GM18867 (cell line): ENCODE measurements at regions not wholly inside any gene's neighbourhood (a gene's known extent, or its start where the extent isn't known, plus 50 kb on each side); places are given as distances from the start of the nearest gene placed in this dataset.

Experiments
- ATAC-seq: cut with Tn5 transposase; IDR thresholded peaks from one replicate; pipeline ENCODE4 v1.9.1; 2021; ENCODE audit warnings: mild to moderate bottlenecking, moderate library complexity; ENCODE audit not compliant: unreplicated experiment

- no peak for ATAC-seq
Observed at GRCh38 chr3:30162579-30162978, 443.8 kb upstream of the TGFBR2 start.

GRCh38 chr3:30166535-30166934 lies 439.9 kb upstream of the TGFBR2 start:
- no peak for ATAC-seq

GRCh38 chr3:30167541-30168011 lies 438.8 kb upstream of the TGFBR2 start:
- ATAC-seq, result no peak

- ATAC-seq, result no peak
Observed at GRCh38 chr3:30169487-30169886, 436.9 kb upstream of the TGFBR2 start.

GRCh38 chr3:30170681-30171438 lies 435.5 kb upstream of the TGFBR2 start:
- ATAC-seq, result no peak

- ATAC-seq, result no peak
Observed at GRCh38 chr3:30174357-30174756, 432.0 kb upstream of the TGFBR2 start.

GRCh38 chr3:30180310-30181177 lies 425.9 kb upstream of the TGFBR2 start:
- ATAC-seq, result no peak

- ATAC-seq, result no peak
Observed at GRCh38 chr3:30181178-30181465, 425.3 kb upstream of the TGFBR2 start.

GRCh38 chr3:30181581-30181980 lies 424.8 kb upstream of the TGFBR2 start:
- ATAC-seq, result no peak

- ATAC-seq, result no peak
Observed at GRCh38 chr3:30183421-30183820, 423.0 kb upstream of the TGFBR2 start.

GRCh38 chr3:30184091-30184810 lies 422.1 kb upstream of the TGFBR2 start:
- no peak for ATAC-seq

GRCh38 chr3:30185872-30186271 lies 420.5 kb upstream of the TGFBR2 start:
- ATAC-seq, result no peak

GRCh38 chr3:30186741-30187219 lies 419.6 kb upstream of the TGFBR2 start:
- ATAC-seq, result no peak

GRCh38 chr3:30187366-30187765 lies 419.0 kb upstream of the TGFBR2 start:
- ATAC-seq, result no peak

GRCh38 chr3:30188713-30189112 lies 417.7 kb upstream of the TGFBR2 start:
- no peak for ATAC-seq

GRCh38 chr3:30189900-30190299 lies 416.5 kb upstream of the TGFBR2 start:
- ATAC-seq, result no peak

- no peak for ATAC-seq
Observed at GRCh38 chr3:30193625-30194044, 412.8 kb upstream of the TGFBR2 start.

GRCh38 chr3:30195352-30195751 lies 411.0 kb upstream of the TGFBR2 start:
- ATAC-seq, result no peak

- ATAC-seq, result no peak
Observed at GRCh38 chr3:30198162-30198561, 408.2 kb upstream of the TGFBR2 start.

GRCh38 chr3:30199096-30199759 lies 407.2 kb upstream of the TGFBR2 start:
- ATAC-seq, result peak; percentile 78

GRCh38 chr3:30199855-30200254 lies 406.5 kb upstream of the TGFBR2 start:
- ATAC-seq, result no peak
